ENCODE measurements at regions not wholly inside any gene's neighbourhood (a gene's known extent, or its start where the extent isn't known, plus 50 kb on each side); places are given as distances from the start of the nearest gene placed in this dataset.

DNA sequence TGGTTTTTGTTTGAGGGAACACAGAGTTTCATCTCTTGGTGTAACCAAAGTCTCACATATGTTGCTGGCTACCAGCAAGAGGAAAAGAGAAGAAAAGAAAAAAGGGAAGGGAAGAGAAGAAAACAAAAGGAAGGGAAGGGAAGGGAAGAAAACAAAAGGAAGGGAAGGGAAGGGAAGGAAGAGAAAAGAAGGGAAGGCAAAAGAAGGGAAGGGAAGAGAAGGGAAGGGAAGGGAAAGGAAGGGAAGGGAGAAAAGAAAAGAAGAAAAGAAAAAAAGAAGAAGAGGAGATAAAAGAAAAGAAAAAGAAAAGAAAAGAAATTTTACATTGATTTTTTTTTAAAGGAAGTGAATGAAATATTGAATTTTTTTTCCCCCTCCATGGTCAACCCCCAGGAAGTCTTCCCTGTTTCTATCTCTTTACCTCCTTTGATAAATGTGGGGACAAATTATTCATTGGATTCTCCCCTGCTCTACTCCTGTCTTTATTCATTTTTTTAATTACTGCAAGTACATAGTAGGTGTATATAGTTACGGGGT is 228.0 kb downstream of the SHOX start:
- TF ChIP-seq, protein P1, sequence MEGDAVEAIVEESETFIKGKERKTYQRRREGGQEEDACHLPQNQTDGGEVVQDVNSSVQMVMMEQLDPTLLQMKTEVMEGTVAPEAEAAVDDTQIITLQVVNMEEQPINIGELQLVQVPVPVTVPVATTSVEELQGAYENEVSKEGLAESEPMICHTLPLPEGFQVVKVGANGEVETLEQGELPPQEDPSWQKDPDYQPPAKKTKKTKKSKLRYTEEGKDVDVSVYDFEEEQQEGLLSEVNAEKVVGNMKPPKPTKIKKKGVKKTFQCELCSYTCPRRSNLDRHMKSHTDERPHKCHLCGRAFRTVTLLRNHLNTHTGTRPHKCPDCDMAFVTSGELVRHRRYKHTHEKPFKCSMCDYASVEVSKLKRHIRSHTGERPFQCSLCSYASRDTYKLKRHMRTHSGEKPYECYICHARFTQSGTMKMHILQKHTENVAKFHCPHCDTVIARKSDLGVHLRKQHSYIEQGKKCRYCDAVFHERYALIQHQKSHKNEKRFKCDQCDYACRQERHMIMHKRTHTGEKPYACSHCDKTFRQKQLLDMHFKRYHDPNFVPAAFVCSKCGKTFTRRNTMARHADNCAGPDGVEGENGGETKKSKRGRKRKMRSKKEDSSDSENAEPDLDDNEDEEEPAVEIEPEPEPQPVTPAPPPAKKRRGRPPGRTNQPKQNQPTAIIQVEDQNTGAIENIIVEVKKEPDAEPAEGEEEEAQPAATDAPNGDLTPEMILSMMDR (IDR thresholded peaks at IDR 0.05), result no peak
- no peak for TF ChIP-seq POLR2A (IDR thresholded peaks at IDR 0.05; ENCODE audit: low read depth)

Measured in esophagus muscularis mucosa (tissue), 3 donors.